A549 (cell line): ENCODE measurements at regions not wholly inside any gene's neighbourhood (a gene's known extent, or its start where the extent isn't known, plus 50 kb on each side); places are given as distances from the start of the nearest gene placed in this dataset.

Experiments used
- ATAC-seq, 2 experiments: fragments of 200-7000 bp in 1 of 2; fragments of >200 bp in 1 of 2; cut with Nextera tagmentation in 1 of 2; cut with Tn5 transposase in 1 of 2; 3 replicates each; pipeline versions ENCODE4 v1.8.0 to v1.9.1; 2018 to 2020; ENCODE audit warnings: mild to moderate bottlenecking in 1 of 2, moderate library complexity in 1 of 2
- CTCF ChIA-PET: fragments of 300-600 bp; sonication (Branson Sonifier 250); formaldehyde crosslinking; extraction: SDS; loops from one replicate; lab custom pipeline; 2021; ENCODE audit warnings: antibody characterized with exemption, inconsistent platforms; lab: Yijun Ruan, JAX
- POLR2A ChIA-PET: fragments of 350-600 bp; formaldehyde crosslinking; extraction: SDS; loops from one replicate; lab custom pipeline; 2021; ENCODE audit warnings: antibody characterized with exemption, inconsistent platforms; lab: Yijun Ruan, JAX
- DNase-seq, 2 experiments: peaks; one replicate each; pipeline versions ENCODE4 v3.0.0 to v3.0.0-alpha.2; 2011 to 2016; ENCODE audit warnings: low read depth in 1 of 2, low spot score in 1 of 2
- FAIRE-seq: peaks from 2 replicates; lab custom pipeline; 2011; peaks lifted over from hg19 to GRCh38; lab: Jason Lieb, UNC
- H3K27ac ChIP-seq, 2 experiments: fragments of >200 bp; sonication (Bioruptor Twin); formaldehyde crosslinking; 3 replicates each; pipeline ENCODE4 v1.5.1; 2016 to 2017
- H3K4me1 ChIP-seq: fragments of >200 bp; sonication (Bioruptor Twin); formaldehyde crosslinking; 3 replicates; pipeline ENCODE4 v1.6.1; 2016
- H3K4me2 ChIP-seq: fragments of >200 bp; sonication (Bioruptor Twin); formaldehyde crosslinking; 3 replicates; pipeline ENCODE4 v1.6.1; 2016
- H3K4me3 ChIP-seq: fragments of >200 bp; sonication (Bioruptor Twin); formaldehyde crosslinking; 3 replicates; pipeline ENCODE4 v1.5.1; 2016
- H3K9me3 ChIP-seq: fragments of >200 bp; sonication (Bioruptor Twin); formaldehyde crosslinking; 3 replicates; pipeline ENCODE4 v1.6.1; 2016
- BHLHE40 ChIP-seq: IDR thresholded peaks from 2 replicates; pipeline ENCODE4 v1.6.1; 2012; ENCODE audit warnings: low read depth, low read length, inconsistent platforms
- E2F6 ChIP-seq: IDR thresholded peaks from 2 replicates; pipeline ENCODE4 v1.6.1; 2012; ENCODE audit warnings: low read depth, borderline replicate concordance
- EHF ChIP-seq: fragments of 250-450 bp; sonication (Bioruptor Pico); IDR thresholded peaks from 2 replicates; pipeline ENCODE4 v1.5.0; 2020; ENCODE audit warnings: mild to moderate bottlenecking
- EHMT2 ChIP-seq: fragments of 200-600 bp; sonication (generic); IDR thresholded peaks from 2 replicates; pipeline ENCODE4 v1.6.1; 2016; ENCODE audit warnings: antibody characterized with exemption, low read depth, mild to moderate bottlenecking, moderate library complexity
- EP300 ChIP-seq, 2 experiments: fragments of >200 bp; sonication (Bioruptor Twin); formaldehyde crosslinking; IDR thresholded peaks; 2 replicates in 1 of 2; 3 replicates in 1 of 2; pipeline ENCODE4 v1.6.1; 2016 to 2017
- FOSL2 ChIP-seq, 2 experiments: fragments of 450-650 bp in 1 of 2; fragments of >200 bp in 1 of 2; sonication (Bioruptor Twin) in 1 of 2; formaldehyde crosslinking; IDR thresholded peaks; 2 replicates each; pipeline versions ENCODE4 v1.5.0 to v1.6.1; 2016 to 2020; ENCODE audit warnings: mild to moderate bottlenecking in 1 of 2, moderate library complexity in 1 of 2
- FOXS1 ChIP-seq: fragments of 250-450 bp; sonication (Bioruptor Pico); IDR thresholded peaks from 2 replicates; pipeline ENCODE4 v1.5.0; 2020; ENCODE audit warnings: mild to moderate bottlenecking, moderate library complexity
- HES2 ChIP-seq: fragments of >200 bp; sonication (Bioruptor Twin); formaldehyde crosslinking; IDR thresholded peaks from 2 replicates; pipeline ENCODE4 v1.6.1; 2016
- HEYL ChIP-seq: fragments of 250-450 bp; sonication (Bioruptor Pico); IDR thresholded peaks from 2 replicates; pipeline ENCODE4 v1.8.0; 2021; ENCODE audit warnings: mild to moderate bottlenecking, moderate library complexity
- HOXA7 ChIP-seq: fragments of 250-450 bp; sonication (Bioruptor Pico); IDR thresholded peaks from 2 replicates; pipeline ENCODE4 v1.5.0; 2020; ENCODE audit warnings: mild to moderate bottlenecking, moderate library complexity
- HOXB13 ChIP-seq: fragments of 250-450 bp; sonication (Bioruptor Pico); IDR thresholded peaks from 2 replicates; pipeline ENCODE4 v1.5.0; 2020; ENCODE audit warnings: low read depth, mild to moderate bottlenecking, moderate library complexity
- JUN ChIP-seq, 2 experiments: fragments of >200 bp; sonication (Bioruptor Twin); formaldehyde crosslinking; IDR thresholded peaks; 2 replicates in 1 of 2; 3 replicates in 1 of 2; pipeline ENCODE4 v1.6.1; 2016 to 2017
- KDM5A ChIP-seq: fragments of 200-600 bp; sonication (generic); IDR thresholded peaks from 2 replicates; pipeline ENCODE4 v1.6.1; 2016; ENCODE audit warnings: antibody characterized with exemption, mild to moderate bottlenecking
- MAZ ChIP-seq: fragments of 150-350 bp; IDR thresholded peaks from 2 replicates; pipeline ENCODE4 v1.6.1; 2014; ENCODE audit warnings: antibody characterized with exemption, low read depth, low read length, borderline replicate concordance
- MYC ChIP-seq: IDR thresholded peaks from 2 replicates; pipeline ENCODE4 v1.6.1; 2012; ENCODE audit warnings: mild to moderate bottlenecking, inconsistent platforms, low read length, improper control_type of control experiment, borderline replicate concordance
- NPAS2 ChIP-seq: fragments of 250-450 bp; sonication (Bioruptor Pico); IDR thresholded peaks from 2 replicates; pipeline ENCODE4 v1.8.0; 2022; ENCODE audit warnings: mild to moderate bottlenecking, moderate library complexity, borderline replicate concordance
- NR3C1 ChIP-seq: fragments of >200 bp; sonication (Bioruptor Twin); formaldehyde crosslinking; IDR thresholded peaks from 3 replicates; pipeline ENCODE4 v1.6.1; 2017
- POLR2A ChIP-seq: IDR thresholded peaks from 2 replicates; pipeline ENCODE4 v1.6.1; 2012; ENCODE audit warnings: mild to moderate bottlenecking, low read length
- SREBF2 ChIP-seq: fragments of 450-650 bp; IDR thresholded peaks from 2 replicates; pipeline ENCODE4 v1.6.1; 2014; ENCODE audit warnings: mild to moderate bottlenecking, moderate library complexity
- TFCP2L1 ChIP-seq: fragments of 250-450 bp; sonication (Bioruptor Pico); IDR thresholded peaks from 2 replicates; pipeline ENCODE4 v1.5.0; 2021; ENCODE audit warnings: mild to moderate bottlenecking
- TP53 ChIP-seq: fragments of 250-450 bp; sonication (Bioruptor Pico); IDR thresholded peaks from 2 replicates; pipeline ENCODE4 v1.5.0; 2021; ENCODE audit warnings: mild to moderate bottlenecking, moderate library complexity
- ZFP36 ChIP-seq: fragments of 450-650 bp; IDR thresholded peaks from 2 replicates; pipeline ENCODE4 v1.6.1; 2014; ENCODE audit warnings: borderline replicate concordance; ENCODE audit not compliant: partially characterized antibody
- ZNF302 ChIP-seq: fragments of 250-450 bp; sonication (Bioruptor Pico); IDR thresholded peaks from 2 replicates; pipeline ENCODE4 v1.9.0; 2021; ENCODE audit warnings: inconsistent platforms, mild to moderate bottlenecking, moderate library complexity
- ZSCAN20 ChIP-seq: fragments of 250-450 bp; sonication (Bioruptor Pico); IDR thresholded peaks from 2 replicates; pipeline ENCODE4 v1.8.0; 2022; ENCODE audit warnings: mild to moderate bottlenecking, moderate library complexity
- WGBS: methylation state at CpG from one replicate; pipeline ENCODE4 v1.1.6; 2017; ENCODE audit errors: missing lambda C conversion rate; 5-methylcytosine and 5-hydroxymethylcytosine counted together
- TF ChIP-seq, protein P1 (sequence below): fragments of >200 bp; sonication (Bioruptor Twin); formaldehyde crosslinking; IDR thresholded peaks from 3 replicates; pipeline ENCODE4 v1.5.1; 2016
- TF ChIP-seq, protein P2 (sequence below): IDR thresholded peaks from 2 replicates; pipeline ENCODE4 v1.6.1; 2012
- TF ChIP-seq, protein P3 (sequence below): fragments of 250-450 bp; sonication (Bioruptor Pico); IDR thresholded peaks from 2 replicates; pipeline ENCODE4 v1.5.0; 2020; ENCODE audit warnings: low read depth, mild to moderate bottlenecking, moderate library complexity
- TF ChIP-seq, protein P4 (sequence below): fragments of 150-350 bp; IDR thresholded peaks from 2 replicates; pipeline ENCODE4 v1.6.1; 2014; ENCODE audit warnings: low read depth, mild to moderate bottlenecking, low read length

DNA sequence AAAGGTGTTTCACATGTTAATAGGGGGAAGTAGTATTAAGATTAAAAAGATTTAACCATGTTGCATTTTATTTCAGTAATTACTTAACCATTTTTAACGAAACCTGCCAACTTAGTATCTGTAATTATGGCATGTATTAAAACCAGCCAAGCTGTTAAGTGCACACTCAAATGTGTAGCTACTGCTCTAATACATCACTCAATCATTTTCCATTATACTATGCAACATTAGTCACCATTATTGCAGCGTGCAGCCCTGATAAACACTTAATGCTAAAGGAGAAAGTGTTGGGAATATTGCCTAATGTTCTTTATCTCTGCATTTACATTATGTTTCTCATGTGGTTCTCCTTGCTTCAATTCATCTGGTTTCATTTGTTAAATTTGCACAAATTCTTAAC, 745.9 kb upstream of the FAM98A start (continued):
- TF ChIP-seq, protein P1, sequence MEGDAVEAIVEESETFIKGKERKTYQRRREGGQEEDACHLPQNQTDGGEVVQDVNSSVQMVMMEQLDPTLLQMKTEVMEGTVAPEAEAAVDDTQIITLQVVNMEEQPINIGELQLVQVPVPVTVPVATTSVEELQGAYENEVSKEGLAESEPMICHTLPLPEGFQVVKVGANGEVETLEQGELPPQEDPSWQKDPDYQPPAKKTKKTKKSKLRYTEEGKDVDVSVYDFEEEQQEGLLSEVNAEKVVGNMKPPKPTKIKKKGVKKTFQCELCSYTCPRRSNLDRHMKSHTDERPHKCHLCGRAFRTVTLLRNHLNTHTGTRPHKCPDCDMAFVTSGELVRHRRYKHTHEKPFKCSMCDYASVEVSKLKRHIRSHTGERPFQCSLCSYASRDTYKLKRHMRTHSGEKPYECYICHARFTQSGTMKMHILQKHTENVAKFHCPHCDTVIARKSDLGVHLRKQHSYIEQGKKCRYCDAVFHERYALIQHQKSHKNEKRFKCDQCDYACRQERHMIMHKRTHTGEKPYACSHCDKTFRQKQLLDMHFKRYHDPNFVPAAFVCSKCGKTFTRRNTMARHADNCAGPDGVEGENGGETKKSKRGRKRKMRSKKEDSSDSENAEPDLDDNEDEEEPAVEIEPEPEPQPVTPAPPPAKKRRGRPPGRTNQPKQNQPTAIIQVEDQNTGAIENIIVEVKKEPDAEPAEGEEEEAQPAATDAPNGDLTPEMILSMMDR = no peak

GRCh38 chr2:34340307-34340706, 741.2 kb upstream of the FAM98A start:
- no peak for FAIRE-seq
- Histone ChIP-seq H3K4me3 (no peak overlapping the region), H3K4me2 (no peak overlapping the region), H3K4me1 (no peaks in the 10 kb centered on the region), H3K9me3 (no peaks in the 10 kb centered on the region)
- POLR2A ChIA-PET = no interaction called here
- TF ChIP-seq POLR2A = no peak
- no peak for TF ChIP-seq MYC
- no peak for TF ChIP-seq MAZ
- TF ChIP-seq, protein P2, sequence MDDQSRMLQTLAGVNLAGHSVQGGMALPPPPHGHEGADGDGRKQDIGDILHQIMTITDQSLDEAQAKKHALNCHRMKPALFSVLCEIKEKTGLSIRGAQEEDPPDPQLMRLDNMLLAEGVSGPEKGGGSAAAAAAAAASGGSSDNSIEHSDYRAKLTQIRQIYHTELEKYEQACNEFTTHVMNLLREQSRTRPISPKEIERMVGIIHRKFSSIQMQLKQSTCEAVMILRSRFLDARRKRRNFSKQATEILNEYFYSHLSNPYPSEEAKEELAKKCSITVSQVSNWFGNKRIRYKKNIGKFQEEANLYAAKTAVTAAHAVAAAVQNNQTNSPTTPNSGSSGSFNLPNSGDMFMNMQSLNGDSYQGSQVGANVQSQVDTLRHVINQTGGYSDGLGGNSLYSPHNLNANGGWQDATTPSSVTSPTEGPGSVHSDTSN = no peak
- TF ChIP-seq E2F6 = no peak
- TF ChIP-seq EHMT2 = no peak
- TF ChIP-seq NPAS2 = no peak
- TF ChIP-seq EP300 (IDR thresholded peaks at IDR 0.05) = no peak
- no peak for TF ChIP-seq FOXS1 (CRISPR knock-in tag)
- TF ChIP-seq TFCP2L1 (CRISPR knock-in tag) = no peak
- TF ChIP-seq, protein P3, sequence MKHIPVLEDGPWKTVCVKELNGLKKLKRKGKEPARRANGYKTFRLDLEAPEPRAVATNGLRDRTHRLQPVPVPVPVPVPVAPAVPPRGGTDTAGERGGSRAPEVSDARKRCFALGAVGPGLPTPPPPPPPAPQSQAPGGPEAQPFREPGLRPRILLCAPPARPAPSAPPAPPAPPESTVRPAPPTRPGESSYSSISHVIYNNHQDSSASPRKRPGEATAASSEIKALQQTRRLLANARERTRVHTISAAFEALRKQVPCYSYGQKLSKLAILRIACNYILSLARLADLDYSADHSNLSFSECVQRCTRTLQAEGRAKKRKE (CRISPR knock-in tag) = no peak
- TF ChIP-seq, all 56 proteins: peak for 0
- H3K27ac ChIP-seq = no peak overlapping the region
- WGBS = 2% methylated on average over 1 of the region's 1 CpG
- CTCF ChIA-PET = no interaction called here
- no peak for DNase-seq
- ATAC-seq = no peak

GRCh38 chr2:34337735-34338134, 738.6 kb upstream of the FAM98A start:
- no peak overlapping the region for H3K4me3 ChIP-seq
- no peak overlapping the region for H3K4me2 ChIP-seq
- DNase-seq (no peak), ATAC-seq (no peak), FAIRE-seq (no peak)
- no peaks in the 10 kb centered on the region for H3K4me1 ChIP-seq
- no peaks in the 10 kb centered on the region for H3K9me3 ChIP-seq
- ChIA-PET POLR2A (no interaction called here), CTCF (interaction anchor here (1.0 kb wide), 1 partner anchor 293 kb away, joined by 4 read pairs; no protein-coding TSS in a partner anchor)
- H3K27ac ChIP-seq = no peak overlapping the region
- no peak for TF ChIP-seq ZNF302 (CRISPR knock-in tag)
- TF ChIP-seq EP300 (IDR thresholded peaks at IDR 0.05) = no peak
- TF ChIP-seq TFCP2L1 (CRISPR knock-in tag) = no peak
- TF ChIP-seq BHLHE40 = no peak
- TF ChIP-seq, protein P2 = no peak
- TF ChIP-seq SREBF2 = no peak
- TF ChIP-seq TP53 (CRISPR knock-in tag) = no peak
- no peak for TF ChIP-seq HOXA7 (CRISPR knock-in tag)
- no peak for TF ChIP-seq HES2
- no peak for TF ChIP-seq ZFP36
- TF ChIP-seq ZSCAN20 = no peak
- no peak for TF ChIP-seq HOXB13
- TF ChIP-seq MYC = no peak
- TF ChIP-seq, protein P4, sequence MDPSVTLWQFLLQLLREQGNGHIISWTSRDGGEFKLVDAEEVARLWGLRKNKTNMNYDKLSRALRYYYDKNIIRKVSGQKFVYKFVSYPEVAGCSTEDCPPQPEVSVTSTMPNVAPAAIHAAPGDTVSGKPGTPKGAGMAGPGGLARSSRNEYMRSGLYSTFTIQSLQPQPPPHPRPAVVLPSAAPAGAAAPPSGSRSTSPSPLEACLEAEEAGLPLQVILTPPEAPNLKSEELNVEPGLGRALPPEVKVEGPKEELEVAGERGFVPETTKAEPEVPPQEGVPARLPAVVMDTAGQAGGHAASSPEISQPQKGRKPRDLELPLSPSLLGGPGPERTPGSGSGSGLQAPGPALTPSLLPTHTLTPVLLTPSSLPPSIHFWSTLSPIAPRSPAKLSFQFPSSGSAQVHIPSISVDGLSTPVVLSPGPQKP = no peak
- TF ChIP-seq KDM5A = no peak
- no peak for TF ChIP-seq HEYL (CRISPR knock-in tag)
- no peak for TF ChIP-seq EHF (CRISPR knock-in tag)
- TF ChIP-seq FOSL2 (IDR thresholded peaks at IDR 0.05) = no peak
- TF ChIP-seq FOSL2 (CRISPR knock-in tag; IDR thresholded peaks at IDR 0.05) = no peak
- TF ChIP-seq NR3C1 = no peak
- no peak for TF ChIP-seq JUN (IDR thresholded peaks at IDR 0.05)
- 21% methylated on average over 3 of the region's 3 CpGs for WGBS
